Femur (tissue), 1 donor: ENCODE measurements at regions not wholly inside any gene's neighbourhood (a gene's known extent, or its start where the extent isn't known, plus 50 kb on each side); places are given as distances from the start of the nearest gene placed in this dataset.

ENCODE experiments used
- DNase-seq: peaks from one replicate; pipeline ENCODE4 v3.0.0-alpha.2; 2017

GRCh38 chr2:75792996-75793395 lies 82.3 kb upstream of the GCFC2 start:
- DNase-seq: no peak

GRCh38 chr2:75792146-75792545 lies 81.4 kb upstream of the GCFC2 start:
- no peak for DNase-seq

GRCh38 chr2:75790814-75791467 lies 80.2 kb upstream of the GCFC2 start:
- DNase-seq: no peak

GRCh38 chr2:75790121-75790813 lies 79.6 kb upstream of the GCFC2 start:
- DNase-seq: no peak

GRCh38 chr2:75788902-75789301 lies 78.2 kb upstream of the GCFC2 start:
- DNase-seq: no peak

- DNase-seq: no peak
Observed at GRCh38 chr2:75788154-75788553, 77.4 kb upstream of the GCFC2 start.

GRCh38 chr2:75787532-75788132 lies 76.9 kb upstream of the GCFC2 start:
- DNase-seq: no peak

- no peak for DNase-seq
Observed at GRCh38 chr2:75775311-75775823, 64.7 kb upstream of the GCFC2 start.

- no peak for DNase-seq
Observed at GRCh38 chr2:75772908-75773630, 62.4 kb upstream of the GCFC2 start.

- no peak for DNase-seq
Observed at GRCh38 chr2:75765798-75766197, 55.1 kb upstream of the GCFC2 start.

- DNase-seq: no peak
Observed at GRCh38 chr2:75764611-75765010, 53.9 kb upstream of the GCFC2 start.
